ENCODE measurements at regions not wholly inside any gene's neighbourhood (a gene's known extent, or its start where the extent isn't known, plus 50 kb on each side); places are given as distances from the start of the nearest gene placed in this dataset.

GRCh38 chr16:85399583-85400284, 213.4 kb upstream of the GSE1 start:
- Mint-ChIP-seq H3K9me3 (no peaks in the 10 kb centered on the region), H3K27me3 (ENCODE audit: insufficient read depth) (peaks cover 8% of the 10 kb centered on the region), H3K27ac (no peak overlapping the region), H3K4me3 (no peak overlapping the region), H3K36me3 (ENCODE audit: low read depth) (peaks cover 5% of the 10 kb centered on the region; the same call in 1 of the 2 replicates), H3K4me1 (ENCODE audit: low read depth) (peaks cover 27% of the 10 kb centered on the region)
- DNase-seq = no peak
- TF ChIP-seq, protein P1, sequence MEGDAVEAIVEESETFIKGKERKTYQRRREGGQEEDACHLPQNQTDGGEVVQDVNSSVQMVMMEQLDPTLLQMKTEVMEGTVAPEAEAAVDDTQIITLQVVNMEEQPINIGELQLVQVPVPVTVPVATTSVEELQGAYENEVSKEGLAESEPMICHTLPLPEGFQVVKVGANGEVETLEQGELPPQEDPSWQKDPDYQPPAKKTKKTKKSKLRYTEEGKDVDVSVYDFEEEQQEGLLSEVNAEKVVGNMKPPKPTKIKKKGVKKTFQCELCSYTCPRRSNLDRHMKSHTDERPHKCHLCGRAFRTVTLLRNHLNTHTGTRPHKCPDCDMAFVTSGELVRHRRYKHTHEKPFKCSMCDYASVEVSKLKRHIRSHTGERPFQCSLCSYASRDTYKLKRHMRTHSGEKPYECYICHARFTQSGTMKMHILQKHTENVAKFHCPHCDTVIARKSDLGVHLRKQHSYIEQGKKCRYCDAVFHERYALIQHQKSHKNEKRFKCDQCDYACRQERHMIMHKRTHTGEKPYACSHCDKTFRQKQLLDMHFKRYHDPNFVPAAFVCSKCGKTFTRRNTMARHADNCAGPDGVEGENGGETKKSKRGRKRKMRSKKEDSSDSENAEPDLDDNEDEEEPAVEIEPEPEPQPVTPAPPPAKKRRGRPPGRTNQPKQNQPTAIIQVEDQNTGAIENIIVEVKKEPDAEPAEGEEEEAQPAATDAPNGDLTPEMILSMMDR (IDR thresholded peaks at IDR 0.05) = no peak

DNA sequence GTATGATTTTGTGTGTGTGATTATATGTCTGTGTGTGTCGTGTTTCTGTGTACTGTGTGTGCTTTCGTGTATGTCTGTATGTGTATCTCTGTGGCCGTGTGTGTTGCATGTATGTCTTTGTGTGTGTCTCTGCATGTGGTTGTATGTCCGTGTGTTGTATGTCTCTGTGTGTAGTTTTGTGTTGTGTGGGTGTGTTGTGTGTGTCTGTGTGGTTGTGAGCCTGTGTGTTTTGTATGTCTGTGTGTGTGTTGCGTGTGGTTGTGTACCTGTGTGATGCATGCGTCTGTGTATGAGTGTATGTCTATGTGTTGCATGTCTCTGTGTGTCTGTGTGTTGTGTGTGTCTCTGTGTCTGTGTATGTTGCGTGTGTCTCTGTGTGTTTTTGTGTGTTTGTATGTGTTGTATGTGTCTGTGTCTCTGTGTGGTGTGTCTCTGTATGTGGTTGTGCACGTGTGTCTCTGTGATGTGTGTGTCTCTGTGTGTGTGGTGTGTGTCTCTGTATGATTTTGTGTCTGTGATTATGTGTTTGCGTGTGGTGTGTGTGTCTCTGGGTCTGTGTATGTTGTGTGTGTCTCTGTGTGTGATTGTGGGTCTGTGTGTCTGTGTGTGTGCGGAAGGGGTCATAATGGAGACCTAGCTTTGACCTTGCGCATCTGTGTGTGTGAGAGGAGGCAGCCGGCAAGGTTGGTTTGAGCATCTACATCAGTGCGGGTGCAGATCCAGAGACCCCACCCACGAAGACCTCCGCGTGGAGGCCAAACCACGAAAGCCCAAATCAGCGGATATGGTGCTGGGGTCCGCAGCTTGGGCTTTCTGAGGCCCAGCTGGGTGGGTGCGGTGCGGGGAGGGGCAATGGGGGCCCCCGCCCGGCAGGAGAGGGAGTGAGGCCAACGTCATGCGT, 212.6 kb upstream of the GSE1 start:
- Mint-ChIP-seq H3K27me3 (ENCODE audit: insufficient read depth) (peaks cover 4% of the 10 kb centered on the region), H3K9me3 (no peaks in the 10 kb centered on the region), H3K4me1 (ENCODE audit: low read depth) (peaks cover 19% of the 10 kb centered on the region), H3K36me3 (ENCODE audit: low read depth) (peaks cover 5% of the 10 kb centered on the region; the same call in 1 of the 2 replicates), H3K4me3 (no peak overlapping the region), H3K27ac (no peak overlapping the region)
- DNase-seq = no peak
- TF ChIP-seq, protein P1 (IDR thresholded peaks at IDR 0.05) = no peak

DNA sequence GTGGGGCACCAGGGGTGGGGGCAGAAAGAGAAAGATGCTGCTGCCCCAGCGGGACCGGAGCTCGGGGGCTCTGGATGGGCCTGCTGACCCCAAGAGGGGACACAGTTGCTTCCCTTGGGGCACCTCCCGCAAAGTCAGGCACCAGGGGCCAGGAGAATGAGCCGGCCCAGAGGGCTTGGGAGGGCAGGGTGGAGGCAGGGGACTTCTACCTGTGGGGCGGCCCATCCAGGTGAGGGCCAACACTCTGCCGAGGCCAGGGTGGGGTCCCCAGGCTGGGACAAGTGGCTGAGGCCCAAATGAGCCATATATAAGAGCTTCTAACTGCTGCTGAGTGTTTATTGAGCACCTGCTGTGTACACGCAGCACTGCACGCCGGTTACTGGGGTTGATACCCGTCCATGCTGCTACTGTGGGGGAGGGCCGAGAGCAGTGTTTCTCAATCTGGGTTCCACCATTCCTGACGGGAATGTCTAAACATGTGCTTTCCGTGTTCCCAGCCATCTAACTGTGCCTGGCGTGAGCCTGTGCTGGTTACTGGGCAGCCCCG, 211.7 kb upstream of the GSE1 start:
- H3K36me3 Mint-ChIP-seq (ENCODE audit: low read depth) = peaks cover 5% of the 10 kb centered on the region; the same call in 1 of the 2 replicates
- H3K27me3 Mint-ChIP-seq (ENCODE audit: insufficient read depth) = peaks cover 4% of the 10 kb centered on the region
- H3K9me3 Mint-ChIP-seq = no peaks in the 10 kb centered on the region
- peaks cover 10% of the 10 kb centered on the region for H3K4me1 Mint-ChIP-seq (ENCODE audit: low read depth)
- DNase-seq = no peak
- H3K4me3 Mint-ChIP-seq = no peak overlapping the region
- no peak overlapping the region for H3K27ac Mint-ChIP-seq
- TF ChIP-seq, protein P1 (IDR thresholded peaks at IDR 0.05) = no peak

DNA sequence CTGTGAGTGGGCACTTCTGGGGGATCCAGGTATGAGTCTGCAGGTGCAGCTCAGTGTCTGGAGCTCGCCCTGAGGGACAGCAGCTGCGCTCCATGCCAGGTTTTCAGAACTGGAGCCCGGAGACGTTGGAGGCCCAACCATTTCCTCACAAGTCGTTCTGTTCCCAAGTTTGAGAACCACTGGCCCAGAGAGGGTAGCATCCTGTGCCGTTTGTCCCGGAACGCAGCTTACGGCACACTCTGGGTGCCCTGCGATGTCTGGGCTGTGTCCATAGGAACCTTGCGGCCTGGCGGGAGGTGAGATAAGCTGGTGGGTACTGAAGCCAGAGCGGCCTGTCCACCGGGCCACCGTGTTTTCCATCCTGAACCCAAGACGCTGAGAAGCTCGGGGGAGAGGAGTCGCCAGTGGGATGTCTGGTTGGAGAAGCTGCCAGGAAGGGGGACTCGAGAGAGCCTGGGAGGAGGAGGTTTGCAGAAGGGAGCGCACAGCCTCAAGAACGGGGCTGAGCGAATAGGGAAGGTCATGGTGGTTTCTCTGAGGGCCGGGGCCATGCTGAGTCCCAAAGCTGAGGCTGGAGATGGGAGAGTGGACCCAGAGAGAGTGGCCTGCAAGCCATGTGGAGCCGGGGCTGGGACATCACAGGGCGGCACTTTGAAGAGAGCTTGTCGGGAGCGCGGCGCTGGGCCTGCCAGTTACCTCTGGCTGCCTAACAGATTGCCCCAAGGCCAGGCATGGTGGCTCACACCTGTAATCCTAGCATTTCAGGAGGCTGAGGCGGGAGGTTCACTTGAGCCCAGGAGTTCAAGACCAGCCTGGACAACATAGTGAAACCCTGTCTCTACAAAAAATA, 211.0 kb upstream of the GSE1 start:
- Mint-ChIP-seq H3K4me1 (ENCODE audit: low read depth) (peaks cover 4% of the 10 kb centered on the region; the same call in 1 of the 2 replicates), H3K36me3 (ENCODE audit: low read depth) (peaks cover 5% of the 10 kb centered on the region; the same call in 1 of the 2 replicates), H3K4me3 (no peak overlapping the region), H3K9me3 (no peaks in the 10 kb centered on the region), H3K27me3 (ENCODE audit: insufficient read depth) (peaks cover 4% of the 10 kb centered on the region), H3K27ac (no peak overlapping the region)
- no peak for DNase-seq
- TF ChIP-seq, protein P1 (IDR thresholded peaks at IDR 0.05) = no peak
